ENCODE measurements at regions not wholly inside any gene's neighbourhood (a gene's known extent, or its start where the extent isn't known, plus 50 kb on each side); places are given as distances from the start of the nearest gene placed in this dataset.

DNA sequence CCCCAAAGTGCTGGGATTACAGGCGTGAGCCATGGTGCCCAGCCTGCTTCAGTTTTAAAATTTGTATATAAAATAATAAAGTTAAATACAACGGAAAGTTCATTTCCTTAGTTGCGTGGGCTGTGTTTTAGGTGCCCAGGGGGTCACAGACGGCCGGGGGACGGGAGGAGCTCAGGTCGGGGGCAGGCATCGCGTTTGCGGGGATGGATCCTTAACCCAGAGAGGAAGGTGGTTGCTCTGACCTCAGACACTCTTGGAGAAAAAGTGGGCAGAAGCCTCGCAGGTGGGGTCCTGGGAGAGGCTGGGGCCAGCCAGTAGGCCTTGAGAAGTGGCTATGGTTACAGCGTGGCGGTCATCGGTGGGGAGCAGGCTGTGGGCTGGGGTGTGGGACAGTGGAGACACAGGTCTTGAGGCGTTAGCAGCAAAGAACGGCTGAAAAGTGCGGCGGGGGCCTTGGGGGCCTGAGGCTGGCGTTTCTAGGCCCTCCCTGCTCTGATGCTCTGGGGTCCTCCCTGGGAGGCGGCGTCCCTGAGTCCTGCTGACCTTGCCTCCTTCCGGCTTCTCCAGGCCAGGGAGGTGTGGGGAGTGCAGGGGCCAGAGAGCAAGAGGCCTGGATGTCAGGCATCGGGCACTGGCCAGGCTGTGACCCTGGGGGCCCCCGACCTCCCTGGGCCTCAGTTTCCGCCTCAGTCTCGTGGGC lies 54.4 kb downstream of the UNCX start:
- peaks cover 24% of the 10 kb centered on the region for H3K27me3 ChIP-seq (ENCODE audit: control insufficient read depth, insufficient read depth, low read length)
- peaks cover 9% of the 10 kb centered on the region for H3K36me3 ChIP-seq (ENCODE audit: control insufficient read depth, insufficient read depth, low read length)
- H3K4me3 ChIP-seq (ENCODE audit: low read depth, low read length), result no peak overlapping the region

DNA sequence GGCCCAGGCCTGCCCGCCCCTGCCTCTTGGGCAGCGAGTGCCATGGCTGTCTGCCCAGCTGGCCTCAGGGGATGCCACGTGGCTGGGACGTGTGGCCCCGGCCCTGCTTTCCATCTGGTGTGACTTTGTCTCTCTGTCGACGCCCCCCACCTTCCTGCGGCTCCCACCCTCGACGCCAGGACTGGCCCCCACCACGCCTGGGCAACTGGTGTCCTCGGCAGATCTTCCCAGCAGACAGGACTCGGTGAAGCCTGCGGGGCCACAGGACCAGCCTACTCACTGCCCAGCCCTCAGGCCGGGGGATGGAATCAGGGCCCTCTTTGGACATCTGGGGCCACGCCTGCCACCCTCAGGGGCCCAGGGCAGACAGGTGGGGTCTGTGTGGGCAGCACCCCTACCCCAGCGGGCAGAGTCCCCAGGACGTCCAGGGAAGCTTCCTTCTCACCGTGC lies 55.1 kb downstream of the UNCX start:
- Histone ChIP-seq H3K27ac (ENCODE audit: low read depth, low read length) (no peak overlapping the region), H3K9me3 (ENCODE audit: control insufficient read depth, insufficient read depth, low read length) (no peaks in the 10 kb centered on the region), H3K4me3 (ENCODE audit: low read depth, low read length) (no peak overlapping the region), H3K4me1 (ENCODE audit: control insufficient read depth, insufficient read depth, low read length) (peaks cover 55% of the 10 kb centered on the region), H3K36me3 (ENCODE audit: control insufficient read depth, insufficient read depth, low read length) (peaks cover 9% of the 10 kb centered on the region), H3K27me3 (ENCODE audit: control insufficient read depth, insufficient read depth, low read length) (peaks cover 24% of the 10 kb centered on the region)
- DNase-seq (ENCODE audit: low read depth in 4 of 6, low spot score in 6 of 6), result peak in 1 of 6 donors; percentile 36
- 64% methylated on average over 19 of the region's 19 CpGs for WGBS (ENCODE audit: insufficient coverage)

More for the DNA sequence above, 54.4 kb downstream of the UNCX start:
- peaks cover 54% of the 10 kb centered on the region for H3K4me1 ChIP-seq (ENCODE audit: control insufficient read depth, insufficient read depth, low read length)
- WGBS (ENCODE audit: insufficient coverage), result 91% methylated on average over 22 of the region's 26 CpGs
- no peak for DNase-seq (ENCODE audit: low read depth in 4 of 6, low spot score in 6 of 6)
- H3K9me3 ChIP-seq (ENCODE audit: control insufficient read depth, insufficient read depth, low read length), result no peaks in the 10 kb centered on the region
- H3K27ac ChIP-seq (ENCODE audit: low read depth, low read length), result no peak overlapping the region

DNA sequence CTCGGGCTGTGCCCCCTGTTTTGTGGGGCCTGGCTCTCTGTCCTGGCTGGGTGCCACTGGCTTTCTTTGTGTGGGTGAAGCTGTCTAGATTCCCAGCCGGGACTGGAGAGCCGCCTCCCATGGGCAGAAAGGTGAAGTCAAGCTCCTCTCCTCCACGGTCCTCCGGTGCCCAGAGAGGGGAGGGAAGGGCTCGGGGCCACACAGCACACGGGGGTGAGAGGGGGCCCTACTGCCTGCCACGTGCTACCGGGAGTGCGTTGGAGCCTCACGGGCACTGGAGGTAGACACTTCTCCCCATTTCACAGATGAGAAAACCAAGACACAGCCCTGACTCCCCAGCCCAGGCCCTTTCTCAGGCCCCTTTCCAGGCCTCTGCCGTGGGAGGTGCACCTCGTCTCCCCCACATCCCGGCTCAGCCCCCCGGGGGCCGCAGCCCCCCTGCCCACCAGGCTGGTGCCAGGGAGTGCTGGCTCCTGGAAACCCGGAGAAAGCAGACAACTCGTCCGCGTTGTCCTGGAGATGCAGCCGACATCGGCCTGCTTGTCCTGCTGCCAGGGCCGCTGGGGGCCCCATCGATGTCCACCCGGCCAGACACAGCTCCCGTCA lies 55.8 kb downstream of the UNCX start:
- DNase-seq (ENCODE audit: low read depth in 4 of 6, low spot score in 6 of 6), result peak in 2 of 6 donors; percentile 41 to 53
- WGBS (ENCODE audit: insufficient coverage), result 54% methylated on average over 24 of the region's 26 CpGs
- H3K27ac ChIP-seq (ENCODE audit: low read depth, low read length), result no peak overlapping the region
- peaks cover 61% of the 10 kb centered on the region for H3K4me1 ChIP-seq (ENCODE audit: control insufficient read depth, insufficient read depth, low read length)
- H3K4me3 ChIP-seq (ENCODE audit: low read depth, low read length), result no peak overlapping the region
- H3K27me3 ChIP-seq (ENCODE audit: control insufficient read depth, insufficient read depth, low read length), result peaks cover 26% of the 10 kb centered on the region
- no peaks in the 10 kb centered on the region for H3K9me3 ChIP-seq (ENCODE audit: control insufficient read depth, insufficient read depth, low read length)
- peaks cover 9% of the 10 kb centered on the region for H3K36me3 ChIP-seq (ENCODE audit: control insufficient read depth, insufficient read depth, low read length)

DNA sequence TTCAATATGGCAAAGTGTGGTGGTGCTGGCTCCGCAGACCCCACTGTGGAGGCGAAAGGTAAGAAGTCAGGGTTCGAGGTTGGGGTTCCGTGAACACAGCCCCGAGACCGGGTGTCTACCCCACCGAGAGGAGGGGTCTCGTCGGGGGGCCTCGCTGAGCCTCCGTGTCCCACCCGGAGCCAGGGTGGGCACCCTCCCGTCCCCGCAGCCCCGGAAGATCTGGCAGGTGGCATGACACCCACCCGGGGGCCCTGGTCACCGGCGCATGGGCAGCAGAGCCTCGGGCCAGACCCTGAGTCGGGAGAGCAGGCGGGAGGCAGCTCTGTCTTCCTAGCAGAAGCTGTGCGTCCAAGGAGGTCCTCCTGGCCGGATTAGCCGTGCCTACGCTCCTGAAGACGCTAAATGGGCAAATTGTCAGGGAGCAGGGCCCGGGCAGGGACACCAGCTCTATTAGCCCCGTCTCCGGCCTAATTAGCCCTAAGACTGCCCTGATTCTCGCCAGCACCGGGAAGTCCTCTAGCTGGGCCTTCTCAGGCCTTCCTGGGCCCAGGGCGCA lies 56.4 kb downstream of the UNCX start:
- H3K4me1 ChIP-seq (ENCODE audit: control insufficient read depth, insufficient read depth, low read length), result peaks cover 61% of the 10 kb centered on the region
- no peak overlapping the region for H3K4me3 ChIP-seq (ENCODE audit: low read depth, low read length)
- H3K36me3 ChIP-seq (ENCODE audit: control insufficient read depth, insufficient read depth, low read length), result peaks cover 9% of the 10 kb centered on the region
- no peak for DNase-seq (ENCODE audit: low read depth in 4 of 6, low spot score in 6 of 6)
- H3K9me3 ChIP-seq (ENCODE audit: control insufficient read depth, insufficient read depth, low read length), result no peaks in the 10 kb centered on the region
- H3K27ac ChIP-seq (ENCODE audit: low read depth, low read length), result no peak overlapping the region
- WGBS (ENCODE audit: insufficient coverage), result 64% methylated on average over 32 of the region's 32 CpGs
- peaks cover 23% of the 10 kb centered on the region for H3K27me3 ChIP-seq (ENCODE audit: control insufficient read depth, insufficient read depth, low read length)

DNA sequence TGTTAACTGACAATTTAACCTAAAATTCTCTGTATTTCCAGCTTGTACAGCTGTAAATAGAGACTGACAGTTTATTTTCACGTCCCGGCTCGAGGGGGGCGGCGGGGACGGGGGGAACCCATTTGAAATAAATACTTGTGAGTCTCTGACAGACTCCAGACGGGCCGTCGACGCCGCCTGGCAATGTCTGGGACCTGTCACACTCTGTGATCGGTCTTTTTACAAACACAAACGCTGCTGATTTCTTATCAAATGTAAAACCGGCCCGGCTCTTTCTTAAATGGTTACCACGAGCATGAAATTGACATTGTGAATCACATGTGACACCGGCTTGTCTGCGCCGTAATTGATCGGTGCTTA lies 57.0 kb downstream of the UNCX start:
- H3K4me1 ChIP-seq (ENCODE audit: control insufficient read depth, insufficient read depth, low read length), result peaks cover 59% of the 10 kb centered on the region
- H3K27me3 ChIP-seq (ENCODE audit: control insufficient read depth, insufficient read depth, low read length), result peaks cover 23% of the 10 kb centered on the region
- H3K36me3 ChIP-seq (ENCODE audit: control insufficient read depth, insufficient read depth, low read length), result peaks cover 7% of the 10 kb centered on the region
- H3K27ac ChIP-seq (ENCODE audit: low read depth, low read length), result no peak overlapping the region
- peak in 1 of 6 donors; percentile 85 for DNase-seq (ENCODE audit: low read depth in 4 of 6, low spot score in 6 of 6)
- no peaks in the 10 kb centered on the region for H3K9me3 ChIP-seq (ENCODE audit: control insufficient read depth, insufficient read depth, low read length)
- 11% methylated on average over 20 of the region's 20 CpGs for WGBS (ENCODE audit: insufficient coverage)
- no peak overlapping the region for H3K4me3 ChIP-seq (ENCODE audit: low read depth, low read length)

DNA sequence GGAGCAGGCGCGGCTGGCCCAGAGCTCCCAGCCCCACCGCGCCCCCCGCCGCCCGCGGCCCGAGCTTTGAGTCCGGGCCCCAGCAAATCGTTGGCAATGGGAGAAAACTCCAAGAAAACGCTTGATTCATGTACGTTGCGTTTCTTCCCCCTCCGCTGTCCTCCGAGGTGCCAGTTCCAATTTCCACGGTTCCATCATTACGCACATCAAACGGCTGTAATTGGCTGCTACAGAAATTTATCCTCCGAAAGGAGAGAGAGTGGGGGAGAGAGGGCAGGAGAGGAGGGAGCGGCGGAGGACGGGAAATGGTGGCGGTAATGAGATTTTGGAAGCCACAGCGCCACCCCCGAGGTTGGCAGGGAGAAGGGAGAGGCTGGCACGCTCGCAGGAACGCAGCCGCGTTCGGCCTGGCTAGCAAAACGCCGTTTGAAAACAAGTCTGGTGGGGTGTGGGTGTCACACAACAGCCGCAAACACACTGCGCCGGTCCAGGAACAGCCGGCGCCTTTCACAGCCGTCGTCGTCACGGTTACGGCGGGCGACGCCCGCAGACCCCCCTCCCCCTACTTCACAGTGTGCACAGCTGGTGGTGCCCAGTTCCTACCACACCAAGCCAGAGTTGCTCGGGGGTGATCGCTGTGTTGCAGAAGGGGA lies 57.5 kb downstream of the UNCX start:
- H3K27ac ChIP-seq (ENCODE audit: low read depth, low read length), result peak overlapping the region; percentile 47
- peak overlapping the region; percentile 32 for H3K4me3 ChIP-seq (ENCODE audit: low read depth, low read length)
- H3K9me3 ChIP-seq (ENCODE audit: control insufficient read depth, insufficient read depth, low read length), result no peaks in the 10 kb centered on the region
- under 1% methylated on average over 35 of the region's 50 CpGs for WGBS (ENCODE audit: insufficient coverage)
- DNase-seq (ENCODE audit: low read depth in 4 of 6, low spot score in 6 of 6), result peak; percentile 52 to 95 (median 70)
- peaks cover 54% of the 10 kb centered on the region for H3K4me1 ChIP-seq (ENCODE audit: control insufficient read depth, insufficient read depth, low read length)
- peaks cover 3% of the 10 kb centered on the region for H3K36me3 ChIP-seq (ENCODE audit: control insufficient read depth, insufficient read depth, low read length)
- H3K27me3 ChIP-seq (ENCODE audit: control insufficient read depth, insufficient read depth, low read length), result peaks cover 23% of the 10 kb centered on the region

DNA sequence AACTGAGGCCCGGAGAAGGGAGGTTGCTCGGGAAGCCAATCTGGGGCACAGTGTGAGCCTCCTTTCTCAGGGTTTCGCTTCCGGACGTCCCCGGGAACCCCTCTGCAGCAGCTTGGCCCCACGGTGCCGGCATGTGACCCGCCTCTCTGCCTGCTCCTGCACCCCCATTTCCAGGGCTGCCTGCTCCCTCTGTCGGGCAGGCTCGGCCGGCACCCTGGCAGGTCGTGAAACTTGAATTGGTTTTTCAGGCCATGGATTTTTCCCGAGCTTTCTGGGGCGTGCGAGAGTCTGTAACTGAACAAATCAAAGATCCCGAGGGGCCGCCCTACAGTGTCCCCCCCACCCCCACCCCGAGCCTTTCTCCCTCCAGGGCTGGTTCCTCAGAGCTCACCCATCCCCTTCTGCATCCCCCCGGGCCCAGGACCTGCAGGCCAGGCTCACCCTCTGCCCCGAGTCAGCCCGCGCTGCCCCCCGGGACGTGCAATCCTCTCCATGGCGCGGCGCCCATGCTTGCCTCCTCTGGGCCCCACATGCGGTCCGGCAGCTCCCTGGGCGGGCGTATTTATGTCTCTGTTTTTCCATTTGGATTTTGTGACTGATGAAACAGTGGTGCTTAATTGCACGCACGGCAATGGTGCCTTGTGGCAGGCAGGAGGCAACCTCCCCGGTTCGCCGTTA lies 58.1 kb downstream of the UNCX start:
- peak in 1 of 6 donors; percentile 51 for DNase-seq (ENCODE audit: low read depth in 4 of 6, low spot score in 6 of 6)
- WGBS (ENCODE audit: insufficient coverage), result 25% methylated on average over 36 of the region's 37 CpGs
- Histone ChIP-seq H3K27me3 (ENCODE audit: control insufficient read depth, insufficient read depth, low read length) (peaks cover 23% of the 10 kb centered on the region), H3K4me1 (ENCODE audit: control insufficient read depth, insufficient read depth, low read length) (peaks cover 51% of the 10 kb centered on the region), H3K9me3 (ENCODE audit: control insufficient read depth, insufficient read depth, low read length) (no peaks in the 10 kb centered on the region), H3K27ac (ENCODE audit: low read depth, low read length) (peak overlapping the region; percentile 47), H3K4me3 (ENCODE audit: low read depth, low read length) (peak overlapping the region; percentile 32), H3K36me3 (ENCODE audit: control insufficient read depth, insufficient read depth, low read length) (peaks cover 3% of the 10 kb centered on the region)

DNA sequence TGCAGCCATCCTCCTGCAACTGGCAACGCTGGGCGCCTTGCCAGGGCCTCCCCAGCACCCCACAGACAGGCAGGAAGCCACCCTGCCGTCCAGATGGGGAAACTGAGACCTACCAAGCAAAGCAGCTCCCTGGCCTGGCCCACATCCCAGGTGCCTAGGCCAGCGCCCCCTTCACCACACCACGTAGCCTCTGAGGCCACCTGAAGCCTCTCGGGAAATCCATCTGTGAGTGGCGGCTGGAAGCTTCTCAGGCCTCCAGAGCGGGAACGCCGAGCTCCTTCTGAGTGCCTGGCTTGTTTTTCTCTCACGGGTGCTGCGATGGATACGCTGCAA lies 58.7 kb downstream of the UNCX start:
- H3K4me1 ChIP-seq (ENCODE audit: control insufficient read depth, insufficient read depth, low read length), result peaks cover 55% of the 10 kb centered on the region
- H3K4me3 ChIP-seq (ENCODE audit: low read depth, low read length), result no peak overlapping the region
- 88% methylated on average over 13 of the region's 13 CpGs for WGBS (ENCODE audit: insufficient coverage)
- peaks cover 25% of the 10 kb centered on the region for H3K27me3 ChIP-seq (ENCODE audit: control insufficient read depth, insufficient read depth, low read length)
- peaks cover 6% of the 10 kb centered on the region for H3K36me3 ChIP-seq (ENCODE audit: control insufficient read depth, insufficient read depth, low read length)
- no peaks in the 10 kb centered on the region for H3K9me3 ChIP-seq (ENCODE audit: control insufficient read depth, insufficient read depth, low read length)
- H3K27ac ChIP-seq (ENCODE audit: low read depth, low read length), result no peak overlapping the region
- DNase-seq (ENCODE audit: low read depth in 4 of 6, low spot score in 6 of 6), result no peak

Measured in spinal cord (tissue), 9 donors.